ENCODE measurements at regions not wholly inside any gene's neighbourhood (a gene's known extent, or its start where the extent isn't known, plus 50 kb on each side); places are given as distances from the start of the nearest gene placed in this dataset.

- Histone ChIP-seq H3K27ac (no peak overlapping the region), H3K4me3 (no peak overlapping the region), H3K9me3 (no peaks in the 10 kb centered on the region), H3K36me3 (no peaks in the 10 kb centered on the region), H3K27me3 (no peaks in the 10 kb centered on the region), H3K4me1 (no peaks in the 10 kb centered on the region)
- TF ChIP-seq POLR2A (IDR thresholded peaks at IDR 0.05) (no peak), CTCF (IDR thresholded peaks at IDR 0.05) (no peak)
- DNase-seq = no peak
Measured at GRCh38 chr14:58923751-58924405, 264.6 kb upstream of the DAAM1 start.

- no peak for TF ChIP-seq POLR2A (IDR thresholded peaks at IDR 0.05)
- no peak for TF ChIP-seq CTCF (IDR thresholded peaks at IDR 0.05)
- Histone ChIP-seq H3K9me3 (no peaks in the 10 kb centered on the region), H3K27ac (no peak overlapping the region), H3K27me3 (no peaks in the 10 kb centered on the region), H3K36me3 (no peaks in the 10 kb centered on the region), H3K4me1 (peaks cover 0 to 10% (median 0%) of the 10 kb centered on the region in 4 donors), H3K4me3 (no peak overlapping the region)
- DNase-seq = no peak
Measured at GRCh38 chr14:58941629-58942028, 246.8 kb upstream of the DAAM1 start.

GRCh38 chr14:58942516-58942915 lies 246.0 kb upstream of the DAAM1 start:
- no peaks in the 10 kb centered on the region for H3K36me3 ChIP-seq
- no peak overlapping the region for H3K4me3 ChIP-seq
- TF ChIP-seq CTCF (IDR thresholded peaks at IDR 0.05) (no peak), POLR2A (IDR thresholded peaks at IDR 0.05) (no peak)
- no peak for DNase-seq
- H3K27me3 ChIP-seq = no peaks in the 10 kb centered on the region
- peaks cover 0 to 10% (median 0%) of the 10 kb centered on the region in 4 donors for H3K4me1 ChIP-seq
- H3K27ac ChIP-seq = no peak overlapping the region
- no peaks in the 10 kb centered on the region for H3K9me3 ChIP-seq

- H3K4me3 ChIP-seq = no peak overlapping the region
- H3K4me1 ChIP-seq = peaks cover 0 to 10% (median 0%) of the 10 kb centered on the region in 4 donors
- peak in 1 of 3 donors; percentile 68 for DNase-seq
- no peaks in the 10 kb centered on the region for H3K36me3 ChIP-seq
- H3K9me3 ChIP-seq = no peaks in the 10 kb centered on the region
- H3K27ac ChIP-seq = no peak overlapping the region
- H3K27me3 ChIP-seq = no peaks in the 10 kb centered on the region
- TF ChIP-seq CTCF (IDR thresholded peaks at IDR 0.05) = no peak
- no peak for TF ChIP-seq POLR2A (IDR thresholded peaks at IDR 0.05)
Measured at GRCh38 chr14:58944343-58944967, 244.0 kb upstream of the DAAM1 start.

GRCh38 chr14:58944968-58945356 lies 243.5 kb upstream of the DAAM1 start:
- Histone ChIP-seq H3K36me3 (no peaks in the 10 kb centered on the region), H3K27me3 (no peaks in the 10 kb centered on the region), H3K9me3 (no peaks in the 10 kb centered on the region), H3K4me1 (peaks cover 0 to 10% (median 0%) of the 10 kb centered on the region in 4 donors), H3K4me3 (no peak overlapping the region), H3K27ac (no peak overlapping the region)
- DNase-seq = no peak
- TF ChIP-seq POLR2A (IDR thresholded peaks at IDR 0.05) = no peak
- no peak for TF ChIP-seq CTCF (IDR thresholded peaks at IDR 0.05)

Measured in Peyer's patch (tissue), 4 donors.